ENCODE measurements at regions not wholly inside any gene's neighbourhood (a gene's known extent, or its start where the extent isn't known, plus 50 kb on each side); places are given as distances from the start of the nearest gene placed in this dataset.

- no peak for DNase-seq
Observed at GRCh38 chr17:51572115-51572514, 311.8 kb downstream of the UTP18 start.

All from activated naive CD4-positive, alpha-beta T cell treated with Interleukin-2 at 50 U/mL for 16 hours (primary cell).